Nephron (organoid): ENCODE measurements at regions not wholly inside any gene's neighbourhood (a gene's known extent, or its start where the extent isn't known, plus 50 kb on each side); places are given as distances from the start of the nearest gene placed in this dataset.

Source experiments
- H3K27ac Mint-ChIP-seq, 3 experiments: 2 replicates each; pipeline ENCODE4 v1.8.0; 2020; ENCODE audit warnings: mixed read lengths in 3 of 3, mild to moderate bottlenecking in 2 of 3, moderate library complexity in 1 of 3
- H3K27me3 Mint-ChIP-seq: 2 replicates; pipeline ENCODE4 v1.8.0; 2021; ENCODE audit warnings: low read depth, mild to moderate bottlenecking, moderate library complexity, mixed read lengths
- H3K36me3 Mint-ChIP-seq: 2 replicates; pipeline ENCODE4 v1.8.0; 2020; ENCODE audit warnings: low read depth, mixed read lengths
- H3K4me1 Mint-ChIP-seq: 2 replicates; pipeline ENCODE4 v1.8.0; 2020; ENCODE audit warnings: mixed read lengths
- H3K4me3 Mint-ChIP-seq, 3 experiments: 2 replicates each; pipeline ENCODE4 v1.8.0; 2020; ENCODE audit warnings: mild to moderate bottlenecking in 3 of 3, mixed read lengths in 3 of 3, moderate library complexity in 2 of 3
- H3K9me3 Mint-ChIP-seq: 2 replicates; pipeline ENCODE4 v1.8.0; 2020; ENCODE audit warnings: mixed read lengths
- CTCF ChIP-seq, 3 experiments: fragments of 200-600 bp; sonication (generic); IDR thresholded peaks; one replicate each; pipeline ENCODE4 v1.5.0; 2021; ENCODE audit warnings: antibody characterized with exemption in 3 of 3; ENCODE audit not compliant: unreplicated experiment in 3 of 3

DNA sequence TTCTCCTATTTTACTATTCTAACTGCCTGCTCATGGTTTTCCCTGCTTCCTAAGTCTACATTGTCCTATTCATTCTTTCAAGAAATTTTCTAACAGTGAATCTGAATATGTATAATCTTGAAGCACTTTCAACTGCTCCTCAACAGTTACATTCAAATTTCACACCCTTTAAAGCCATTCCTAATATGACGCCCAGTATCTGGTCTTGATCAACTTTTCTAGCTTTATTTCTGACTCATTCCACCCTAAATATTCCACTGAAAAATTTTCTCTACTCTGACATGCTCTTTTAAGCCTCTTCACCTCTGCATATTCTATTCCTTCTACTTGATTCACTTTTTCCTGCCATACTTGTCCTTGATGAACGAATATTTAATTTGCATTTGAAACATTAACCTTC is 1893.9 kb upstream of the PIK3C3 start:
- Mint-ChIP-seq H3K36me3 (no peaks in the 10 kb centered on the region), H3K27me3 (no peaks in the 10 kb centered on the region), H3K4me1 (peaks cover 4% of the 10 kb centered on the region), H3K4me3 (no peak overlapping the region), H3K9me3 (no peaks in the 10 kb centered on the region), H3K27ac (no peak overlapping the region)
- TF ChIP-seq CTCF (IDR thresholded peaks at IDR 0.05; ENCODE audit: unreplicated experiment in 3 of 3), result no peak

DNA sequence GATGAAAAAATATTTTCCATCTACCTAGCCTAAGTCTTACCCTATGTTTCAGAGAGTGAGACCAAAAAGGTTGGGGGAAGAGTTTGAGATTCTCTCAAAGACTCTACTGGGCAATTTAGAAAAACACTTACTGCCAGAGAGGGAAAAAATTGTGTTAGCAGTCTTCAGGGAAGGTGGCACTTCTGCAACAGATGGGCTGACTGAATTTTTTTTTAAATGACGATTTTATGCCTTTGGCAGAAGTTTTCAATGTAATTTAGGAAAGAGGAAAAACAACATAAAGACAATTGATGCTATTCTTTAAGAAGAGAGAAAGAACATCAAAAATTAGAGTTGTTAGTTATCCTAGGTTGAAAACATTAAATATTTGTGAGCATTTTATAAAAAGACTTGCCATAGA is 1894.5 kb upstream of the PIK3C3 start:
- no peak overlapping the region for H3K4me3 Mint-ChIP-seq
- H3K36me3 Mint-ChIP-seq, result no peaks in the 10 kb centered on the region
- no peak for TF ChIP-seq CTCF (IDR thresholded peaks at IDR 0.05; ENCODE audit: unreplicated experiment in 3 of 3)
- H3K27ac Mint-ChIP-seq, result no peak overlapping the region
- H3K9me3 Mint-ChIP-seq, result no peaks in the 10 kb centered on the region
- H3K27me3 Mint-ChIP-seq, result no peaks in the 10 kb centered on the region
- peaks cover 7% of the 10 kb centered on the region for H3K4me1 Mint-ChIP-seq

GRCh38 chr18:40058811-40059570 is 1896.0 kb upstream of the PIK3C3 start:
- Mint-ChIP-seq H3K27me3 (no peaks in the 10 kb centered on the region), H3K36me3 (no peaks in the 10 kb centered on the region), H3K9me3 (no peaks in the 10 kb centered on the region), H3K4me3 (no peak overlapping the region), H3K27ac (no peak overlapping the region), H3K4me1 (peaks cover 7% of the 10 kb centered on the region)
- TF ChIP-seq CTCF (IDR thresholded peaks at IDR 0.05; ENCODE audit: unreplicated experiment in 3 of 3), result no peak

DNA sequence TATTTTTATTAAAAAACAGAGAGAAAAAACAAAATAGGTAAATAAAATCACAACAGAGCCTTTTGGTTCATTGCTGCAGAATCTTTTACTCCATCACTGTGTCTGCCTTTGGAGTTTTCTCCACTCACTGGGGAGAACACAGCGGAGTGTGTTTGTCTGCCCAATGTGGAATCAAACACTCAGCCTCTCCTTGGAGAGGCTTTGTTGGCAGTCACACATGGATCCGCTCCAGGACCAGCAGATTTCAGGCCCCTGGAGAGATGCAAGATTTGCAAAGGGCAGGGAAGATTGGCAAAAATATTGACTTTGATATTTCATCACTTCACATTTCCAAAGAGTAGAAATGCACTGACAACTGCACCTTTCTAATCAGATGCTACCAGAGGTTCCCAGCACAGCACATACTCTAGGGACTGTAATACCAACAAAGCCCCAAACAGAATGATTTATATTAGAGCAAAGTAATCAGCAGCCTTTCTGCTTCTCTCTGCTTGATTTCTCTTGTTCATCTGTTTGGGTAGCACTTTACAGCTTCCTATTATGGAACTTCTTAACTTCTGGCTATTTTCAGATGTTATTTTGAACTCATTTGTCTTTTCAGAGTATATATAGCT is 1898.8 kb upstream of the PIK3C3 start:
- Mint-ChIP-seq H3K27me3 (no peaks in the 10 kb centered on the region), H3K4me1 (peaks cover 7% of the 10 kb centered on the region), H3K27ac (no peak overlapping the region), H3K9me3 (no peaks in the 10 kb centered on the region), H3K36me3 (no peaks in the 10 kb centered on the region), H3K4me3 (no peak overlapping the region)
- TF ChIP-seq CTCF (IDR thresholded peaks at IDR 0.05; ENCODE audit: unreplicated experiment in 3 of 3), result no peak

GRCh38 chr18:40055262-40055661 is 1899.8 kb upstream of the PIK3C3 start:
- no peaks in the 10 kb centered on the region for H3K9me3 Mint-ChIP-seq
- H3K27ac Mint-ChIP-seq, result no peak overlapping the region
- H3K4me3 Mint-ChIP-seq, result no peak overlapping the region
- H3K27me3 Mint-ChIP-seq, result no peaks in the 10 kb centered on the region
- no peak for TF ChIP-seq CTCF (IDR thresholded peaks at IDR 0.05; ENCODE audit: unreplicated experiment in 3 of 3)
- no peaks in the 10 kb centered on the region for H3K36me3 Mint-ChIP-seq
- peaks cover 7% of the 10 kb centered on the region for H3K4me1 Mint-ChIP-seq

GRCh38 chr18:40049716-40050115 is 1905.3 kb upstream of the PIK3C3 start:
- H3K9me3 Mint-ChIP-seq, result peaks cover 3% of the 10 kb centered on the region
- no peak overlapping the region for H3K4me3 Mint-ChIP-seq
- no peaks in the 10 kb centered on the region for H3K36me3 Mint-ChIP-seq
- no peak for TF ChIP-seq CTCF (IDR thresholded peaks at IDR 0.05; ENCODE audit: unreplicated experiment in 3 of 3)
- no peaks in the 10 kb centered on the region for H3K27me3 Mint-ChIP-seq
- no peaks in the 10 kb centered on the region for H3K4me1 Mint-ChIP-seq
- H3K27ac Mint-ChIP-seq, result no peak overlapping the region
